ENCODE measurements at regions not wholly inside any gene's neighbourhood (a gene's known extent, or its start where the extent isn't known, plus 50 kb on each side); places are given as distances from the start of the nearest gene placed in this dataset.

DNA sequence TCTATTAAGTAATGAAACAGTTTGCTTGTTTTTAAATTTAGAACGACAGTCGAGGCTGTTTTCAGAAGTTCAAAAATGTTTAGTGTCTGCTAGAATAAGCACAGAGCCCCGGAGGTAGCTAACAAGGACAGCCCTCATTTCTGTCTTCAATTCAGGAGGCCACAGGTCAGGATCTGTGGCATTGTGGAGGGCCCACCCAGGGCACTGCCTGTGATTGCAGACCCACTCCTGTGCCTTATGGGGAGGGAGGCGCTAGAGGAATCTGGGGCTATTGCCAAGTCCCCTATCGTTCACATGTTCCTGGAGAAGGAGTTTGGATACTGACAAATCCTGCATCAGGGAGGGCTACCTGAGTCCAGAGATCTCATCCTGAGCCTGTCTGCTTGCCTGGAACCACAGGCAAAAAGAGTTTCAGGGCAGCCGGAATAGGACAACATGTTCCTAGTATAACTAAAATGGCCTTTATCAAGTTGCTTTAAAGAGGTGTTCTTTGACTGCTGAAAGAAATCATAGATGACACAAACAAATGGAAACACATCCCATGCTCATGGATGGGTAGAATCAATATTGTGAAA, 141.5 kb upstream of the ROPN1 start:
- H3K4me3 ChIP-seq (ENCODE audit: low read depth, low read length, poor library complexity, severe bottlenecking) = no peak overlapping the region
- no peaks in the 10 kb centered on the region for H3K9me2 ChIP-seq (ENCODE audit: low read depth, low read length)
- no peaks in the 10 kb centered on the region for H3K36me3 ChIP-seq (ENCODE audit: insufficient read depth, low read length)
- H3K4me1 ChIP-seq (ENCODE audit: insufficient read depth, low read length, severe bottlenecking) = no peaks in the 10 kb centered on the region
- no peaks in the 10 kb centered on the region for H3K79me2 ChIP-seq (ENCODE audit: insufficient read depth, low read length)
- H3K27ac ChIP-seq (ENCODE audit: low read depth, low read length, poor library complexity, severe bottlenecking) = no peak overlapping the region
- H3K9me3 ChIP-seq (ENCODE audit: low read length) = no peaks in the 10 kb centered on the region
- H4K20me1 ChIP-seq (ENCODE audit: insufficient read depth, low read length) = no peaks in the 10 kb centered on the region
- no peak overlapping the region for H3K9ac ChIP-seq (ENCODE audit: low read length)
- no peaks in the 10 kb centered on the region; the same call in 1 of the 2 replicates for H3K27me3 ChIP-seq (ENCODE audit: insufficient read depth, low read length)
- no peak overlapping the region for H2AFZ ChIP-seq (ENCODE audit: low read length)
- no peaks in the 10 kb centered on the region for H3F3A ChIP-seq (ENCODE audit: insufficient read depth, low read length)
- no peak for TF ChIP-seq EZH2 (IDR thresholded peaks at IDR 0.05; ENCODE audit: borderline replicate concordance, low read length)
- TF ChIP-seq, protein P1, sequence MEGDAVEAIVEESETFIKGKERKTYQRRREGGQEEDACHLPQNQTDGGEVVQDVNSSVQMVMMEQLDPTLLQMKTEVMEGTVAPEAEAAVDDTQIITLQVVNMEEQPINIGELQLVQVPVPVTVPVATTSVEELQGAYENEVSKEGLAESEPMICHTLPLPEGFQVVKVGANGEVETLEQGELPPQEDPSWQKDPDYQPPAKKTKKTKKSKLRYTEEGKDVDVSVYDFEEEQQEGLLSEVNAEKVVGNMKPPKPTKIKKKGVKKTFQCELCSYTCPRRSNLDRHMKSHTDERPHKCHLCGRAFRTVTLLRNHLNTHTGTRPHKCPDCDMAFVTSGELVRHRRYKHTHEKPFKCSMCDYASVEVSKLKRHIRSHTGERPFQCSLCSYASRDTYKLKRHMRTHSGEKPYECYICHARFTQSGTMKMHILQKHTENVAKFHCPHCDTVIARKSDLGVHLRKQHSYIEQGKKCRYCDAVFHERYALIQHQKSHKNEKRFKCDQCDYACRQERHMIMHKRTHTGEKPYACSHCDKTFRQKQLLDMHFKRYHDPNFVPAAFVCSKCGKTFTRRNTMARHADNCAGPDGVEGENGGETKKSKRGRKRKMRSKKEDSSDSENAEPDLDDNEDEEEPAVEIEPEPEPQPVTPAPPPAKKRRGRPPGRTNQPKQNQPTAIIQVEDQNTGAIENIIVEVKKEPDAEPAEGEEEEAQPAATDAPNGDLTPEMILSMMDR (IDR thresholded peaks at IDR 0.05; ENCODE audit: low read length) = no peak
- H3K4me2 ChIP-seq (ENCODE audit: low read length) = no peak overlapping the region

- Histone ChIP-seq H3K9me2 (ENCODE audit: low read depth, low read length) (no peaks in the 10 kb centered on the region), H2AFZ (ENCODE audit: low read length) (no peak overlapping the region), H3K4me1 (ENCODE audit: insufficient read depth, low read length, severe bottlenecking) (no peaks in the 10 kb centered on the region), H3K36me3 (ENCODE audit: insufficient read depth, low read length) (no peaks in the 10 kb centered on the region), H3K9me3 (ENCODE audit: low read length) (no peaks in the 10 kb centered on the region), H3K4me2 (ENCODE audit: low read length) (no peak overlapping the region), H3K27ac (ENCODE audit: low read depth, low read length, poor library complexity, severe bottlenecking) (no peak overlapping the region), H3K27me3 (ENCODE audit: insufficient read depth, low read length) (no peaks in the 10 kb centered on the region; the same call in 1 of the 2 replicates), H3K79me2 (ENCODE audit: insufficient read depth, low read length) (no peaks in the 10 kb centered on the region), H3F3A (ENCODE audit: insufficient read depth, low read length) (no peaks in the 10 kb centered on the region), H3K4me3 (ENCODE audit: low read depth, low read length, poor library complexity, severe bottlenecking) (no peak overlapping the region), H4K20me1 (ENCODE audit: insufficient read depth, low read length) (no peaks in the 10 kb centered on the region), H3K9ac (ENCODE audit: low read length) (no peak overlapping the region)
- TF ChIP-seq, protein P1 (IDR thresholded peaks at IDR 0.05; ENCODE audit: low read length) = no peak
- no peak for TF ChIP-seq EZH2 (IDR thresholded peaks at IDR 0.05; ENCODE audit: borderline replicate concordance, low read length)
These were observed 145.3 kb upstream of the ROPN1 start for GRCh38 chr3:124137216-124137615.

DNA sequence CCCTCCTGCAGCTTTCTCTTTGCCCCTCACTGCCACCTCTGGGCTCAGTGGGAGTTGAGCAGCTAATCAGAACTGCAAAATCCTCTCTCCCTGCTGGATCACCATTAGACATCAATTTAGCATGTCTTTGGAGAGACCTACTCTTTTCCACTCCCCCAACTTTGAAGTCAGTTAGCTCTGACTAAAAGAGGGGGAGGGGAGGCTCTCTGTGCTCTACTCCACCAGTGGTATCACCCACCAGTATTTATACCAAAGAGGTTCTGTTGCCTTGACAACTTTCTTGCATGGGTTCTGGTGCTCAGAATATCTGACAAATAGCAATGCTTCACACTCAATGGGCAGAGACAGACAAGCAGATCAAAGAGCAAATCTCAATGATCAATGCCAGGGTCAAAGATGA, 146.2 kb upstream of the ROPN1 start:
- Histone ChIP-seq H3K4me2 (ENCODE audit: low read length) (no peak overlapping the region), H3K27ac (ENCODE audit: low read depth, low read length, poor library complexity, severe bottlenecking) (no peak overlapping the region), H3K4me1 (ENCODE audit: insufficient read depth, low read length, severe bottlenecking) (no peaks in the 10 kb centered on the region), H2AFZ (ENCODE audit: low read length) (no peak overlapping the region), H3F3A (ENCODE audit: insufficient read depth, low read length) (no peaks in the 10 kb centered on the region), H3K27me3 (ENCODE audit: insufficient read depth, low read length) (no peaks in the 10 kb centered on the region; the same call in 1 of the 2 replicates), H3K9ac (ENCODE audit: low read length) (no peak overlapping the region), H3K9me3 (ENCODE audit: low read length) (no peaks in the 10 kb centered on the region), H3K4me3 (ENCODE audit: low read depth, low read length, poor library complexity, severe bottlenecking) (no peak overlapping the region), H3K36me3 (ENCODE audit: insufficient read depth, low read length) (no peaks in the 10 kb centered on the region), H3K79me2 (ENCODE audit: insufficient read depth, low read length) (no peaks in the 10 kb centered on the region), H3K9me2 (ENCODE audit: low read depth, low read length) (no peaks in the 10 kb centered on the region), H4K20me1 (ENCODE audit: insufficient read depth, low read length) (no peaks in the 10 kb centered on the region)
- TF ChIP-seq EZH2 (IDR thresholded peaks at IDR 0.05; ENCODE audit: borderline replicate concordance, low read length) = no peak
- TF ChIP-seq, protein P1 (IDR thresholded peaks at IDR 0.05; ENCODE audit: low read length) = no peak
